Esophagus muscularis mucosa (tissue), 4 donors: ENCODE measurements at regions not wholly inside any gene's neighbourhood (a gene's known extent, or its start where the extent isn't known, plus 50 kb on each side); places are given as distances from the start of the nearest gene placed in this dataset.

ENCODE experiments used
- DNase-seq: peaks from one replicate; pipeline ENCODE4 v3.0.0-alpha.2; 2017; ENCODE audit errors: extremely low spot score
- H3K27ac ChIP-seq, 4 donors: fragments of 200-600 bp; sonication (generic); replicated peaks in 1 of 4; 1 replicate in 3 of 4; 2 replicates in 1 of 4; pipeline ENCODE4 v1.5.1; 2016 to 2019; ENCODE audit warnings: mild to moderate bottlenecking in 1 of 4
- H3K27me3 ChIP-seq, 4 donors: fragments of 200-600 bp; sonication (generic); one replicate each; pipeline versions ENCODE4 v1.5.1 to v1.6.0; 2016 to 2019
- H3K36me3 ChIP-seq, 4 donors: fragments of 200-600 bp; sonication (generic); one replicate each; pipeline ENCODE4 v1.5.1; 2016 to 2019
- H3K4me1 ChIP-seq, 4 donors: fragments of 200-600 bp; sonication (generic); one replicate each; pipeline ENCODE4 v1.5.1; 2016 to 2019
- H3K4me3 ChIP-seq, 4 donors: fragments of 200-600 bp; sonication (generic); 1 replicate in 2 of 4; 2 replicates in 2 of 4; pipeline ENCODE4 v1.5.1; 2016 to 2019; ENCODE audit warnings: mild to moderate bottlenecking in 4 of 4, moderate library complexity in 1 of 4
- H3K9me3 ChIP-seq, 4 donors: fragments of 200-600 bp; sonication (generic); 1 replicate in 3 of 4; 2 replicates in 1 of 4; pipeline ENCODE4 v1.5.1; 2016 to 2019
- EP300 ChIP-seq: sonication (generic); formaldehyde crosslinking; IDR thresholded peaks from one replicate; pipeline ENCODE4 v1.6.1; 2017; ENCODE audit warnings: antibody characterized with exemption
- POLR2A ChIP-seq: fragments of 450-650 bp; IDR thresholded peaks from one replicate; pipeline ENCODE4 v1.6.1; 2017; ENCODE audit warnings: antibody characterized with exemption, moderate library complexity, mild to moderate bottlenecking, low read depth
- POLR2AphosphoS5 ChIP-seq, 2 donors: sonication (generic); formaldehyde crosslinking; IDR thresholded peaks; one replicate each; pipeline ENCODE4 v1.6.1; 2017; ENCODE audit warnings: antibody characterized with exemption in 2 of 2
- WGBS: methylation state at CpG from one replicate; pipeline ENCODE4 v1.1.5; 2018; 5-methylcytosine and 5-hydroxymethylcytosine counted together
- intact Hi-C: fragments of 100-400 bp; cut with DNase I; formaldehyde crosslinking; loops from one replicate; pipeline ENCODE4 v1.15.1; 2023
- TF ChIP-seq, protein P1 (sequence below), 3 experiments: fragments of 200-600 bp in 2 of 3; fragments of 450-650 bp in 1 of 3; sonication (generic) in 2 of 3; IDR thresholded peaks; one replicate each; pipeline ENCODE4 v1.5.1; 2017 to 2019; ENCODE audit warnings: antibody characterized with exemption in 3 of 3, mild to moderate bottlenecking in 2 of 3, moderate library complexity in 1 of 3

DNA sequence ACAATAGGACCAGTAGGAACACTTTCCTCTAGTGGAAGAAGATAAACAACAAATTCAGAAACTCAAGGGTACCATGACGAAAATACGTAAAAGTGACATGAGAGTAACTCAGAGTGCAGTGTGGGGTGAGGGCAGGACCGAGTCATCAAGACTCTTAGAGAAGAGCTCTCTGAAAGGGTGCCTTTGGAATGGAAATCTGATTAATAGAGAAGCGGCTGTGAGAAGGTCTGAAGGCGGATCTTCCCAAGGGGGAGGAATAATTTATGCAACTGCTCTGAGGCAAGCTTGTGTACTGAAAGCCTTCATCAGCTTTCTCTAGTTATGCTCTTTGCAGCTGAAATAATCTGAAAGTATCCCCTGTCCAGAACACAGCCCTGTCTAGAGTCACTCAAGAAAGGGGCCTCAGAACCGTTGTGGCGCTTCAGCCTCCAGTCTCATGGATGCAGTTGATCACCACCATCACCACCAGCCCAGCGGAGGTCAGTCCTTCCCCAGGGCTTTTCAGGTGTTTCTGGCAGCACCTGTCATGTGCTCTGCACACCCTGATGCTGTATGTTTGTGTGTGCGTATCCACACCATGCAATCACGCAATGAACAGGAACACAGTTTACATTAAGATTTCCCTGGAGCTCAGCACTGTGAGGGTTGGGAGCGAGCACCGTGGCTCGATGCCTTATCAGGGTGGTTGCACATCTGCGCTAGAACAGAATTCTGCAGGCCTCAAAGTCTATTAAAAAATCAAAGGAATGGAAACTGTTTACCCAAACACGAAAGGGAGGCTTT, 396.5 kb downstream of the SMOC2 start:
- intact Hi-C loops: no loop called here
- H3K27me3 ChIP-seq: peaks cover 0 to 5% (median 0%) of the 10 kb centered on the region in 4 donors
- H3K36me3 ChIP-seq: no peaks in the 10 kb centered on the region
- H3K27ac ChIP-seq: no peak overlapping the region
- no peaks in the 10 kb centered on the region for H3K4me1 ChIP-seq
- 84% methylated on average over 15 of the region's 15 CpGs for WGBS
- no peaks in the 10 kb centered on the region for H3K9me3 ChIP-seq
- DNase-seq: peak; percentile 55
- H3K4me3 ChIP-seq: no peak overlapping the region
- TF ChIP-seq POLR2AphosphoS5 (IDR thresholded peaks at IDR 0.05): no peak
- TF ChIP-seq, protein P1, sequence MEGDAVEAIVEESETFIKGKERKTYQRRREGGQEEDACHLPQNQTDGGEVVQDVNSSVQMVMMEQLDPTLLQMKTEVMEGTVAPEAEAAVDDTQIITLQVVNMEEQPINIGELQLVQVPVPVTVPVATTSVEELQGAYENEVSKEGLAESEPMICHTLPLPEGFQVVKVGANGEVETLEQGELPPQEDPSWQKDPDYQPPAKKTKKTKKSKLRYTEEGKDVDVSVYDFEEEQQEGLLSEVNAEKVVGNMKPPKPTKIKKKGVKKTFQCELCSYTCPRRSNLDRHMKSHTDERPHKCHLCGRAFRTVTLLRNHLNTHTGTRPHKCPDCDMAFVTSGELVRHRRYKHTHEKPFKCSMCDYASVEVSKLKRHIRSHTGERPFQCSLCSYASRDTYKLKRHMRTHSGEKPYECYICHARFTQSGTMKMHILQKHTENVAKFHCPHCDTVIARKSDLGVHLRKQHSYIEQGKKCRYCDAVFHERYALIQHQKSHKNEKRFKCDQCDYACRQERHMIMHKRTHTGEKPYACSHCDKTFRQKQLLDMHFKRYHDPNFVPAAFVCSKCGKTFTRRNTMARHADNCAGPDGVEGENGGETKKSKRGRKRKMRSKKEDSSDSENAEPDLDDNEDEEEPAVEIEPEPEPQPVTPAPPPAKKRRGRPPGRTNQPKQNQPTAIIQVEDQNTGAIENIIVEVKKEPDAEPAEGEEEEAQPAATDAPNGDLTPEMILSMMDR (IDR thresholded peaks at IDR 0.05): no peak
- TF ChIP-seq POLR2A: no peak
- no peak for TF ChIP-seq EP300

DNA sequence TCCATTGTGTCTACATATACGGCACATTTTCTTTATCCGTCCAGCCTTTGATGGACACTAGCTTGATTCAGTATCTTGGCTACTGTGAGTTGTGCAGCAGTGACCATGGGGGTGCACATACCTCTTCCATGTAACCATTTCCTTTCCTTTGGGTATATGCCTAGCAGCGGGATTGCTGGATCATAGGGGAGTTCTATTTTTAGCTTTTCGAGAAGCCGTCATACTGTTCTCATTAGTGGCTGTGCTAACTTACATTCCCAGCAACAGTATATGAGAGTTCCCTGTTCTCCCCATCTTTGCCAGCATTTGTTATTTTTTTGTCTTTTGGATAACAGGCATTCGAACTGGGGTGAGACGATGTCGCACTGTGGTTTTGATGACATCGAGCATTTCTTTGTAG, 395.0 kb downstream of the SMOC2 start:
- Histone ChIP-seq H3K27ac (no peak overlapping the region), H3K27me3 (peaks cover 0 to 5% (median 0%) of the 10 kb centered on the region in 4 donors), H3K4me3 (no peak overlapping the region), H3K4me1 (no peaks in the 10 kb centered on the region), H3K9me3 (no peaks in the 10 kb centered on the region), H3K36me3 (no peaks in the 10 kb centered on the region)
- peak; percentile 42 for DNase-seq
- TF ChIP-seq POLR2AphosphoS5 (IDR thresholded peaks at IDR 0.05) (no peak), POLR2A (no peak), EP300 (no peak)
- TF ChIP-seq, protein P1 (IDR thresholded peaks at IDR 0.05): no peak
- intact Hi-C loops: no loop called here
- 94% methylated on average over 9 of the region's 9 CpGs for WGBS

GRCh38 chr6:168834801-168835200, 393.8 kb downstream of the SMOC2 start:
- TF ChIP-seq, protein P1 (IDR thresholded peaks at IDR 0.05): no peak
- TF ChIP-seq EP300 (no peak), POLR2A (no peak), POLR2AphosphoS5 (IDR thresholded peaks at IDR 0.05) (no peak)
- no peak for DNase-seq
- Histone ChIP-seq H3K9me3 (no peaks in the 10 kb centered on the region), H3K27me3 (peaks cover 0 to 5% (median 0%) of the 10 kb centered on the region in 4 donors), H3K36me3 (no peaks in the 10 kb centered on the region), H3K27ac (no peak overlapping the region), H3K4me3 (no peak overlapping the region), H3K4me1 (no peaks in the 10 kb centered on the region)
- intact Hi-C loops: no loop called here
- 91% methylated on average over 5 of the region's 5 CpGs for WGBS

DNA sequence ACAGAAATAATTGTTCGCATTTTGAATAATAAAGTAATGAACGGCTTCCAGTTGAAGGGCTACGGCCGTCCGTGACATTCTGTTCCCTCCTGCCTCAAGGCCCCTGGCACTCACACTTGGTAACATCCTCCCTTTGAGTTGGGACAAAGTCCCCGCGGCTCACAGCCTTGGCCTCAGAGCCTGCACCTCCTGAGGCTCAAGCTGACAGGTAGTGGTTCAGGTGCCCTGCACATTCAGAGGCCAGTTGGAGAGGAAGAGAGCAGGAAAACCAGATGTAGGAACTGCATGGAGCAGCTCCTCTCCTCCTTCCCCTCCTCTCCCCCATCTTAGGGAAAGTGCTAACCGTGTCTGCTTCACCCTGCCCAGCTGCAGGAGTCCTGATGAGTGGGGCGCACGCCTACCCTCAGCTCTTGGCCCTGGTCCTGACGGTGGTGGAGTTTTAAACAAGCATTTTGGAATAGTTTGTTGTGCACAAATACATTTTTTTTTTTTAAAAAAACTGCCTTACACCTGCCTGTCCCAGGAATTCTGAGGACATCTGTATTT, 393.1 kb downstream of the SMOC2 start:
- intact Hi-C loops: no loop called here
- H3K27me3 ChIP-seq: peaks cover 0 to 5% (median 0%) of the 10 kb centered on the region in 4 donors
- H3K4me1 ChIP-seq: no peaks in the 10 kb centered on the region
- no peak overlapping the region for H3K4me3 ChIP-seq
- TF ChIP-seq, protein P1 (IDR thresholded peaks at IDR 0.05): no peak
- no peak for TF ChIP-seq EP300
- no peak for TF ChIP-seq POLR2AphosphoS5 (IDR thresholded peaks at IDR 0.05)
- no peak for TF ChIP-seq POLR2A
- WGBS: 77% methylated on average over 9 of the region's 11 CpGs
- DNase-seq: peak; percentile 72
- no peaks in the 10 kb centered on the region for H3K36me3 ChIP-seq
- H3K9me3 ChIP-seq: no peaks in the 10 kb centered on the region
- no peak overlapping the region for H3K27ac ChIP-seq

GRCh38 chr6:168828800-168829199, 387.8 kb downstream of the SMOC2 start:
- WGBS: 69% methylated on average over 2 of the region's 2 CpGs
- Histone ChIP-seq H3K36me3 (no peaks in the 10 kb centered on the region), H3K27me3 (no peaks in the 10 kb centered on the region), H3K9me3 (no peaks in the 10 kb centered on the region), H3K4me3 (no peak overlapping the region), H3K4me1 (peaks cover 0 to 8% (median 0%) of the 10 kb centered on the region in 4 donors), H3K27ac (no peak overlapping the region)
- TF ChIP-seq, protein P1 (IDR thresholded peaks at IDR 0.05): no peak
- TF ChIP-seq POLR2A: no peak
- no peak for TF ChIP-seq EP300
- TF ChIP-seq POLR2AphosphoS5 (IDR thresholded peaks at IDR 0.05): no peak
- intact Hi-C loops: no loop called here
- DNase-seq: no peak
